ENCODE measurements at regions not wholly inside any gene's neighbourhood (a gene's known extent, or its start where the extent isn't known, plus 50 kb on each side); places are given as distances from the start of the nearest gene placed in this dataset.

DNA sequence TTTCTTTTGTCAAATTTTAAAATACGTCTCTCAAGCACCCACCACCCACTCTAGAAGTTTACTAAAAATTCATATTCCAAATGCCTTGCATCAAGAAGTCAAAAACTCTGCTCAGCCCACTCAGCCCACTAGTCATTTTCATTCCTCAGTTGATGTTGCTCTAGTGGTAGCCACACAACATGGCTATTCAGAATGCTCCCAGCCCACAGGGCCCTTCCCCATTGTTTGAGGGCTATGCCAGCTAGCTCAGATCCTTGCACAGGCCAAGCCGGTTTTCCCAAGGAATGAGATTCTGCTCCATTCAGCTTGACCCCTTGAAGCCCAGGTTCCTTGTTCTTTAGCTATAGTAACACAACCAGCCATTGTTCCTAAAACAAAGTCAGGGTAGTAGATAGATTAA, 297.5 kb upstream of the RASGEF1B start:
- DNase-seq, result no peak
- Mint-ChIP-seq H3K4me1 (ENCODE audit: low read depth) (no peaks in the 10 kb centered on the region), H3K9me3 (peaks cover 2% of the 10 kb centered on the region), H3K4me3 (no peak overlapping the region), H3K36me3 (ENCODE audit: low read depth) (no peaks in the 10 kb centered on the region), H3K27ac (no peak overlapping the region), H3K27me3 (peaks cover 2% of the 10 kb centered on the region)

GRCh38 chr4:81758574-81759264, 287.0 kb upstream of the RASGEF1B start:
- no peak for DNase-seq
- H3K27ac Mint-ChIP-seq, result no peak overlapping the region
- peaks cover 21% of the 10 kb centered on the region for H3K4me1 Mint-ChIP-seq (ENCODE audit: low read depth)
- no peaks in the 10 kb centered on the region for H3K36me3 Mint-ChIP-seq (ENCODE audit: low read depth)
- H3K27me3 Mint-ChIP-seq, result no peaks in the 10 kb centered on the region
- no peak overlapping the region for H3K4me3 Mint-ChIP-seq
- no peaks in the 10 kb centered on the region for H3K9me3 Mint-ChIP-seq

DNA sequence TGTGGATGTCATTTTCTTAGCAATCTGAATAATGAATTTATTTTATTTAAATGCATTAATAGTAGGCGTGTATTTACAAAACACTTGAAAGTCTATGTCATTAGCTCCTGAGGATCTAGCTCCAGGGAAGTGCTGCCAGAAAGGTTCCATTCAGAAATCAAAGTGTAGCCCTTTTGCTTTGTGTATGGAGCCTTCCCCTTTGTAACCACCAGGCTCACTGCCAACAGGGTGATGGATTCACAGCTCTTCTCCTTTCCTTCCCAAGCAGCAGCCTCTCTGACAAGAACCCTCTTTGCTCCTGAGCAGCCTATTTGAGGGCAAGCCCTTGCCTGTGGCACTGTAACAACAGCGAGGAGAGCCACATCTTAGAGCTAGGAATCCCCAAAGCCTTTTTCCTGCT, 286.0 kb upstream of the RASGEF1B start:
- Mint-ChIP-seq H3K27me3 (no peaks in the 10 kb centered on the region), H3K9me3 (no peaks in the 10 kb centered on the region), H3K4me3 (no peak overlapping the region), H3K4me1 (ENCODE audit: low read depth) (peaks cover 21% of the 10 kb centered on the region), H3K36me3 (ENCODE audit: low read depth) (no peaks in the 10 kb centered on the region), H3K27ac (no peak overlapping the region)
- DNase-seq, result no peak

DNA sequence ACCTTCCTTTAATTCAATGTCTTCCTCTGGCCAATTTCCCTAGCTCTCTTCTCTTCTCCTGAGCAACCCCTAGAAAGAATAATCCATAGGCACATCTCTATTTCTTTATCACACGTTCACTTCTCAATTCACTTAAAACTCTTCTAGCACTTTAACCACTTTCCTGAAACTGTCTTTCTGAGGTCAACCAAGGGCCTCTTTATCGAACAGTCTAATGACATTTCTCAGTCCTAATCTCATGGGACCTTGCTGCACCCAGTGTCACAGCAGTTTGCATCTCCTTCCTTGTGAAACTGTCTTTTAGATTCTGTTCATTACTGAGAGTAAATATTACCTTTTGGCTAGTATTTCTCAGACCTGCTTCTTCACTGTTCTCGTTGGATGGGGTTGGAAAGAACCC, 285.3 kb upstream of the RASGEF1B start:
- H3K4me3 Mint-ChIP-seq, result no peak overlapping the region

DNA sequence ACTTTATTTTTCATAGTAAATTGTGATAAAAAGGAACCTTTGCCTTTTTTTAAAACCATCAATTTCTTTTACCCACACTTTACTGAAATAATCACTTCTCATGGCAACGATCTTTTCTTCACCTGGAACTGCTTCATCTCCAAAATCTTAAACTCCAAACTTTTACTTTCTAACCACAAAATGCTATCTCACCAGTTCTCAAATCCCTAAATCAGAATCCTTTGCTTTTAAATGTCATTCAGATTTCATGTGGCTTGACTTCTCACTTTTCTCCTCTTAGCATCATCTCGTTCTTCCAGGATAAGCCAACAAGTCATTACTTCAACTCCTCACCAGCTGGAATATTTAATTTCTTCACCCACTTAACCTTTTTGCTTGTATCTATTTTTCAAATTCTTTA, 284.3 kb upstream of the RASGEF1B start:
- H3K9me3 Mint-ChIP-seq, result no peaks in the 10 kb centered on the region
- peaks cover 21% of the 10 kb centered on the region for H3K4me1 Mint-ChIP-seq (ENCODE audit: low read depth)
- H3K36me3 Mint-ChIP-seq (ENCODE audit: low read depth), result no peaks in the 10 kb centered on the region
- no peak for DNase-seq
- H3K27ac Mint-ChIP-seq, result no peak overlapping the region
- no peaks in the 10 kb centered on the region for H3K27me3 Mint-ChIP-seq
- H3K4me3 Mint-ChIP-seq, result no peak overlapping the region

More for the DNA sequence above, 285.3 kb upstream of the RASGEF1B start:
- Mint-ChIP-seq H3K36me3 (ENCODE audit: low read depth) (no peaks in the 10 kb centered on the region), H3K4me1 (ENCODE audit: low read depth) (peaks cover 21% of the 10 kb centered on the region), H3K27ac (no peak overlapping the region), H3K27me3 (no peaks in the 10 kb centered on the region), H3K9me3 (no peaks in the 10 kb centered on the region)
- no peak for DNase-seq

- Mint-ChIP-seq H3K4me3 (no peak overlapping the region), H3K27me3 (no peaks in the 10 kb centered on the region), H3K4me1 (ENCODE audit: low read depth) (peaks cover 21% of the 10 kb centered on the region), H3K27ac (no peak overlapping the region), H3K36me3 (ENCODE audit: low read depth) (no peaks in the 10 kb centered on the region), H3K9me3 (no peaks in the 10 kb centered on the region)
- DNase-seq, result no peak
Observed at GRCh38 chr4:81754169-81754568, 282.5 kb upstream of the RASGEF1B start.

GRCh38 chr4:81751531-81752289, 280.0 kb upstream of the RASGEF1B start:
- Mint-ChIP-seq H3K36me3 (ENCODE audit: low read depth) (no peaks in the 10 kb centered on the region), H3K27me3 (no peaks in the 10 kb centered on the region), H3K4me1 (ENCODE audit: low read depth) (peaks cover 23% of the 10 kb centered on the region), H3K27ac (no peak overlapping the region), H3K4me3 (no peak overlapping the region), H3K9me3 (no peaks in the 10 kb centered on the region)
- no peak for DNase-seq

GRCh38 chr4:81747242-81747930, 275.7 kb upstream of the RASGEF1B start:
- H3K4me3 Mint-ChIP-seq, result no peak overlapping the region
- H3K4me1 Mint-ChIP-seq (ENCODE audit: low read depth), result peaks cover 7% of the 10 kb centered on the region
- no peak overlapping the region for H3K27ac Mint-ChIP-seq
- no peaks in the 10 kb centered on the region for H3K9me3 Mint-ChIP-seq
- no peaks in the 10 kb centered on the region for H3K27me3 Mint-ChIP-seq
- H3K36me3 Mint-ChIP-seq (ENCODE audit: low read depth), result no peaks in the 10 kb centered on the region
- DNase-seq, result no peak

- H3K4me3 Mint-ChIP-seq, result no peak overlapping the region
- no peak overlapping the region for H3K27ac Mint-ChIP-seq
- H3K9me3 Mint-ChIP-seq, result no peaks in the 10 kb centered on the region
- H3K36me3 Mint-ChIP-seq (ENCODE audit: low read depth), result no peaks in the 10 kb centered on the region
- H3K4me1 Mint-ChIP-seq (ENCODE audit: low read depth), result peaks cover 7% of the 10 kb centered on the region
- no peak for DNase-seq
- H3K27me3 Mint-ChIP-seq, result no peaks in the 10 kb centered on the region
Observed at GRCh38 chr4:81746773-81747172, 275.1 kb upstream of the RASGEF1B start.

GRCh38 chr4:81746071-81746470, 274.4 kb upstream of the RASGEF1B start:
- no peak for DNase-seq
- no peaks in the 10 kb centered on the region for H3K27me3 Mint-ChIP-seq
- no peak overlapping the region for H3K4me3 Mint-ChIP-seq
- no peaks in the 10 kb centered on the region for H3K9me3 Mint-ChIP-seq
- no peaks in the 10 kb centered on the region for H3K36me3 Mint-ChIP-seq (ENCODE audit: low read depth)
- H3K27ac Mint-ChIP-seq, result no peak overlapping the region
- H3K4me1 Mint-ChIP-seq (ENCODE audit: low read depth), result peaks cover 7% of the 10 kb centered on the region

- Mint-ChIP-seq H3K27ac (no peak overlapping the region), H3K27me3 (no peaks in the 10 kb centered on the region), H3K4me3 (no peak overlapping the region), H3K4me1 (ENCODE audit: low read depth) (peaks cover 7% of the 10 kb centered on the region), H3K36me3 (ENCODE audit: low read depth) (no peaks in the 10 kb centered on the region), H3K9me3 (no peaks in the 10 kb centered on the region)
- DNase-seq, result no peak
Observed at GRCh38 chr4:81745050-81745449, 273.3 kb upstream of the RASGEF1B start.

GRCh38 chr4:81743731-81744435, 272.2 kb upstream of the RASGEF1B start:
- no peak for DNase-seq
- Mint-ChIP-seq H3K27me3 (no peaks in the 10 kb centered on the region), H3K4me1 (ENCODE audit: low read depth) (peaks cover 11% of the 10 kb centered on the region), H3K9me3 (no peaks in the 10 kb centered on the region), H3K4me3 (no peak overlapping the region), H3K27ac (no peak overlapping the region), H3K36me3 (ENCODE audit: low read depth) (no peaks in the 10 kb centered on the region)

DNA sequence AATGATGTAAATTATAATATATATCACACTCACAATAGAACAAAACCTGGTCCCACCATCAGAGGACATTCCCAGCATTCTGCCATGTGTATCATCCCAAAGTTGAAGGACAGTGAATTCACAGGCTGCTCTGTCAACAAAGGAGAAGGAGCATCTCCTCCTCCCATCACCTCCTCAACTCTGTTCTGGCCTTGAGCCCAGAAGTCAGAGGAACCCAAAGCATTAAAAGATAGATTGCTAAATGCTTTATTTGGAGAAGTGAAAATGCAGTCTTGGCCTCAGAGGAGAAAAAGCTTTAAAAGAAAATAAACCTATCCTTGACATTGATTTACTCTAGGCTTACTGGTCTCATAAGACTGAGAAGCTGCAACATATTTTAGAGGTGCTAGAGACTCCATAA, 268.8 kb upstream of the RASGEF1B start:
- H3K27ac Mint-ChIP-seq, result no peak overlapping the region
- H3K27me3 Mint-ChIP-seq, result no peaks in the 10 kb centered on the region
- H3K4me3 Mint-ChIP-seq, result no peak overlapping the region
- no peaks in the 10 kb centered on the region for H3K9me3 Mint-ChIP-seq
- peaks cover 4% of the 10 kb centered on the region for H3K4me1 Mint-ChIP-seq (ENCODE audit: low read depth)
- no peaks in the 10 kb centered on the region for H3K36me3 Mint-ChIP-seq (ENCODE audit: low read depth)
- no peak for DNase-seq

- DNase-seq, result no peak
- H3K4me3 Mint-ChIP-seq, result no peak overlapping the region
- H3K36me3 Mint-ChIP-seq (ENCODE audit: low read depth), result no peaks in the 10 kb centered on the region
- no peaks in the 10 kb centered on the region for H3K27me3 Mint-ChIP-seq
- H3K4me1 Mint-ChIP-seq (ENCODE audit: low read depth), result peaks cover 4% of the 10 kb centered on the region
- H3K27ac Mint-ChIP-seq, result no peak overlapping the region
- no peaks in the 10 kb centered on the region for H3K9me3 Mint-ChIP-seq
Observed at GRCh38 chr4:81738891-81739290, 267.2 kb upstream of the RASGEF1B start.
